ENCODE measurements at regions not wholly inside any gene's neighbourhood (a gene's known extent, or its start where the extent isn't known, plus 50 kb on each side); places are given as distances from the start of the nearest gene placed in this dataset.

DNA sequence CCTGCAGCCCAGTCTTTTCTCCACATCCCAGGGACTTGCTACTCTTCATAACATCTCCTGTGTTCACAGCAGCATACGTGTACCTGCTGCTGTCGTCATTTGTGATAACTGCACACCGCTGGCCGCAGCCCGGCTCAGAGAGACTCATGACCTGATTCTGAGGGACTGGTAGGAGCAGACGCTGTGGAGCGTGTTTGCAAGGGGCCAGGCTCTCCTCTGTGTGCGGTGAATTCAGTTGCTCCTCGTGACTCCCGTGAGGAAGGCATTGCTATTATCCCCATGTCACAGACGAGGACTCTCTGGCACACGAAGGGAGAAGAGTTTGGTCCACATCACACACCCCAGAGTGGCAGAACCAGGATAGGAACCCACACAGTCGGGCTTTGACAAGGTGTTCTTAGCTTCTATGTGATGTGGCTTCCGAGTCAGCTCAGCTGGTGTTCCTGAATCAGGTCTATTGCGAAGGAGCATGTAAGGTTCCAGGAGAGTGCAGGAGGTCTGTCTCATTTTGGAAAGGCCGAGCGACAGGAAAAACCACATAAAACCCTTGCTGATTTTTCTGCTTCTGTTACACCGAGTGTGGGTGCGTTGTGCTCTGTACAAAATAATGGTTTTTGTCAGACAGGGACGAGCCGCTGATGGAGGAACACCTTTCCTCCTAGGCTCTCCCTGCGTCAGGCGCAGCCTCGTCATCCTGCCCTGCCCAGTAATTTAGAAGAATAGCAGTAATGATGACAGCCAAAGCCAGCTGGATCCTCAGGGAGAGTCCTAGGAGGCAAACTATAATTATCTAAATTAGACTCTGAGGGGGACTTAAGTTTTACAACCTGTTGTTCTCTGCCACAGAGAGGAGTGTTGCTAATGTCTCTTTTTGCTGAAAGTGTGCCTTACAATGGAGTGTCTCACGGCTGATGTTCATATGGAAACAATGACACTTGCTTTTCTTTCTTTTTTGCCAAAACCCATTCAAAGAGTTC is 157.5 kb upstream of the RGMA start:
- Histone ChIP-seq H4K20me1 (ENCODE audit: insufficient read depth) (no peaks in the 10 kb centered on the region), H3K4me1 (ENCODE audit: control insufficient read depth in 1 of 2, insufficient read depth in 2 of 2, low read length in 2 of 2) (no peaks in the 10 kb centered on the region), H3K9me2 (ENCODE audit: insufficient read depth) (no peaks in the 10 kb centered on the region), H3K4me2 (ENCODE audit: low read length) (no peak overlapping the region), H3K9me3 (ENCODE audit: control insufficient read depth in 1 of 2, insufficient read depth in 1 of 2, low read depth in 1 of 2, low read length in 2 of 2) (no peaks in the 10 kb centered on the region), H3K79me2 (ENCODE audit: insufficient read depth, low read length) (no peaks in the 10 kb centered on the region), H2AFZ (ENCODE audit: low read depth, low read length, poor library complexity, severe bottlenecking) (no peak overlapping the region), H3K9ac (ENCODE audit: low read length) (no peak overlapping the region), H3K27me3 (ENCODE audit: insufficient read depth, low read length) (peaks cover 15% of the 10 kb centered on the region), H3K4me3 (replicated peaks in 1 of 2; ENCODE audit: low read depth in 1 of 2, low read length in 2 of 2) (no peak overlapping the region), H3K36me3 (ENCODE audit: control insufficient read depth in 1 of 2, insufficient read depth in 2 of 2, low read length in 2 of 2) (no peaks in the 10 kb centered on the region), H3K27ac (ENCODE audit: low read depth, low read length) (no peak overlapping the region)
- ChIA-PET RAD21 (ENCODE audit: low non-redundant PET in 1 of 2, low total read pairs in 2 of 2, uncharacterized antibody in 2 of 2, unreplicated experiment in 2 of 2) (no interaction called here), POLR2A (no interaction called here), CTCF (no interaction called here)
- no peak for ATAC-seq
- BruUV-seq (replicated peaks): no TSS peak
- no peak for DNase-seq (ENCODE audit: low read depth, low spot score)
- intact Hi-C loops (cut with micrococcal nuclease): no loop called here
- TF ChIP-seq EGR1 (IDR thresholded peaks at IDR 0.05; ENCODE audit: low read depth) (no peak), MAX (IDR thresholded peaks at IDR 0.05) (no peak), ZFX (IDR thresholded peaks at IDR 0.05) (no peak), POLR2AphosphoS5 (IDR thresholded peaks at IDR 0.05; ENCODE audit: low read depth, low read length) (no peak), ATF3 (IDR thresholded peaks at IDR 0.05) (no peak), SP1 (IDR thresholded peaks at IDR 0.05; ENCODE audit: low read depth) (no peak), CBX3 (IDR thresholded peaks at IDR 0.05; ENCODE audit: low read depth) (no peak), EZH2 (IDR thresholded peaks at IDR 0.05) (no peak), ZNF274 (IDR thresholded peaks at IDR 0.05; ENCODE audit: low read depth, low read length) (no peak), FOSL1 (IDR thresholded peaks at IDR 0.05; ENCODE audit: low read depth) (no peak), CEBPB (IDR thresholded peaks at IDR 0.05; ENCODE audit: low read depth) (no peak), ZBTB33 (IDR thresholded peaks at IDR 0.05; ENCODE audit: extremely low read depth, insufficient replicate concordance, low read length) (no peak)
